Left renal cortex interstitium (tissue), 4 donors: ENCODE measurements at regions not wholly inside any gene's neighbourhood (a gene's known extent, or its start where the extent isn't known, plus 50 kb on each side); places are given as distances from the start of the nearest gene placed in this dataset.
"Not testable (repeated sequence)": the region's sequence is repeated elsewhere in the genome, so short reads cannot be mapped to it uniquely, and the experiment has no call there.

ENCODE experiments used
- DNase-seq, 4 donors: peaks; one replicate each; pipeline ENCODE4 v3.0.0-alpha.2; 2013; ENCODE audit warnings: low read depth in 4 of 4, low spot score in 2 of 4, missing footprints in 1 of 4

- DNase-seq: no peak
These were observed 124.2 kb downstream of the C12orf75 start for GRCh38 chr12:105454688-105455087.

DNA sequence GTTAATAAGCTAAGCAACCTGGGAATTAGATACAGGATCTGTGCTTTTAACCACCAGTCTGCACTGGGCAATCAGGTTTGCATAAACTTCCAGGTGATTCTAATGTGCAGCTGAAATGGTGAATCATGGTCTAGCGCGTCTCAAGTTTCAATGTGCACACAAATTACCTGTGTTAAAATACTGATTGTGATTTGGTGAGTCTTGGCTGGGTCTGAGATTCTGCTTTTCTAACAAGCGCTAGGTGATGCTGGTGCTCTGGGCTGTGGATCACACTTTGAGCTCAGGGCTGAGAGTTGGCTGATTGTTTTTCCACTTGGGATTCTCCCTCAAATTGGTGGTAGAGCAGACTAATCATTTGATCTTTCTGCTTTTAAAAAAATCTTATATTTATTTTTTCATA lies 124.8 kb downstream of the C12orf75 start:
- DNase-seq: no peak

GRCh38 chr12:105457026-105457425 lies 126.5 kb downstream of the C12orf75 start:
- DNase-seq: no peak

GRCh38 chr12:105459760-105460330 lies 129.4 kb downstream of the C12orf75 start:
- no peak for DNase-seq

DNA sequence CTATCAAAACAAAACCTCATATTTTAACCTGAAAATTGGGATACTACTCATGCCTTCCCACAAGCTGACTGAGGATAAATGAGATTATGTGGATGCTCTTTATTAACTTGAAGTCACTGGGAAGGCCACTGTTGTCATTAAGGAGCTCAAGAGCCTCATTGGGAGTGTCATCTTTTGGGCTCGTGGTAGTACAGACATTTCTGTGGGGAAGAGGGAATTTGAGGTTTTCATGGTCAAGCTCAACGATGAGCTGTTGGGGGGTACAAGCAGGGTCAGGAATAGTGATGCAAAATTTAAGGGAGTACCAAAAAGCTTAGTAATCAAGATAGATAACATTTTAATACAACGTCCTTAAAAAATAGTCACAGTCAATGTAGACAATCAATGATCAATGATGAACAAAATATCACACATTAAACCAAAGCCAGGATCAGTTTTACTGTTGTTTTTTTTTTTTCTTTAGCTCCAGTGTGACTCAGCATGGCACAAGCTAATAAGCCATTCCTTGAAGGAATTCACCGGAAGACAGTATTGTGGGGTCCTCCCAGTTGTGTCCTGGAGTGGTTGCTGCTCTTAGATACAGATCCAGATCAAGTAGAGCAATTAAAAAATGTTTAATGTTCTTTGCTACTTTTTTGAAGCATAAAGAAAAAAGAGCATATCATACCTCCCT lies 130.9 kb downstream of the C12orf75 start:
- DNase-seq: no peak

DNA sequence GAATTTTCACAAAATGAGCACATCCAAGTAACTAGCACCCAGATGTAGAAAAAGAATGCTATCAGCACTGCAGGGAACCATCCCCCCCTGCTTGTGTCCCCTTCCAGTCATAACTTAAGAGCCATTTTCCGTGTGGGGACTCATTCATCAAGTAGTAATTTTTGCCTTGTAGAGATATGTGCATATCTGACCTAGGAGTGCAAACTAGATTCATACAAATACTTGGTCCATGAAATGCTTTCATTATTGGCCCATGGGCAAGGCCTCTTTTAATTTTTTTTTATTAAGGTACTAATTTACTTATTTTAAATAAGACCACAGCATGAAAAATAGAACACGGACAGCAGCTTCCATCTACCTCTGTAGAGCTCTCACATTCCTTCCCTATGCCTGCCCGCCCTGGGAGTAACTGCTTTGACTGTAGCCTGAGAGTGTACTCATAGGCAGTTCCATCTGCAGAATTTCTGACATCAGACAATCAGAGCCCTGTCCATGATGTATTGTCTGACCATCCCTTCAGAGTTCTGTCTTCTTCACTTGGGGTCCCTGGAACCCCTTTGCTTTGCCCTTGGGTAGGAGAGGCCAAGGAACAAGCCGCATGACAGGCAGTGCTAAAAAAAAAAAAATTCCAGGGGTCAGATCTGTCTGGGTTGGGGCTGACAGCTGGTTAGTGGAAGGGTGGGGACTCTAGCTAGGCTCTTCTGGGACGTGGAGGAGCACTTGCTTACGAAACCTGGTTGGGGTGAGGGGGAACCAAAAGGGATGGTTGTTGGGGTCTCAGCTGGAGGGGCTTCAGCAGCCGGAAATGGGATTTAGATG lies 131.7 kb downstream of the C12orf75 start:
- DNase-seq: no peak

DNA sequence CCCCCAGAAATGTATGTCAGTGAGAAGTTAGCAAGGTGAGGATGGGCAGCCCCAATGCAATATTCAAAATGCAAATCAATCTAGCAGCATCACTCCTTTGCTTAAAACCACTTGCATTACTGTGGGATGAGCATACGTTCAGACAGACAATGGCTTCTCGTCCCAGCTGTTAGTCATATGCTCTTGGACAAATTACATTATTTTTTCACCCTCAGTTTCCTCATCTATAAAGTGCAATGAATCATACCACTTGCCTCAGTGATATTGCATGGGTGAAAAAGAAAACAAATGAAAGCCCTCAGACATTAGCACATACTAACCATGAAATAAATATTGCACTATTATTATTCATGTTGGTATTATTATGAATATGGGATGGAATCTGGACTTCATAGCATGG lies 132.3 kb downstream of the C12orf75 start:
- no peak for DNase-seq

GRCh38 chr12:105464406-105464805 lies 133.9 kb downstream of the C12orf75 start:
- no peak for DNase-seq

DNA sequence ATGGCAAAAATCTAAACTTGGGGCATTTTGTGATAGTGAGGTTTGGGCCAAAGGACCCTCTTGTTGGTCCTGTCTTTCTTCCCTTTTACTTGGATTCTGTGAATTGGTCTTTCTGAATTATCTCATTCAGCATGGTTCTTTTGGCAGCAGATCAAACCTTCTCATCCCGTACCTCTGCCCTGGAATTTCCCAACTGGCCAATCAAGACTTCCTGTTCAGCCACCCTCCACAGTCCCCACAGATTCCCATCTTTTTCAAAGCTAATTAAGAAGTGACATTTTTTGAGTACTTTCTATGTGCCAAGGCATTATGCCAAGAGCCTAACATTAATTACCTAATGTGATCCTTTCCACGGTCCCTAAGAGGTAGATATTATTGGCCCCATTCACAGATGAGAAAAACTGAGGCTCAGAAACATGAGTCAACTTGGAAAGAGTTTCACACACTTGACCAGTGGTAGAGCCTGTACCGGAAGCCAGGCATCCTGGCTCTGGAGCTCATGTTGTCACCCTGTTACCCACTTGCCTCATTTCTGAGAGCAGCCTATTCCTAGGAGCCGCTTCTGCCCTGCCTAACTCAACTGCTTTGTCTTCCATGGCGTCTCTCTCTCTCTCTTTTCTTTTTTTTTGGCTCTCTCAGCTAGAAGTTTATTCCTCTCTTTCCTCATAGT lies 135.9 kb downstream of the C12orf75 start:
- no peak for DNase-seq

DNA sequence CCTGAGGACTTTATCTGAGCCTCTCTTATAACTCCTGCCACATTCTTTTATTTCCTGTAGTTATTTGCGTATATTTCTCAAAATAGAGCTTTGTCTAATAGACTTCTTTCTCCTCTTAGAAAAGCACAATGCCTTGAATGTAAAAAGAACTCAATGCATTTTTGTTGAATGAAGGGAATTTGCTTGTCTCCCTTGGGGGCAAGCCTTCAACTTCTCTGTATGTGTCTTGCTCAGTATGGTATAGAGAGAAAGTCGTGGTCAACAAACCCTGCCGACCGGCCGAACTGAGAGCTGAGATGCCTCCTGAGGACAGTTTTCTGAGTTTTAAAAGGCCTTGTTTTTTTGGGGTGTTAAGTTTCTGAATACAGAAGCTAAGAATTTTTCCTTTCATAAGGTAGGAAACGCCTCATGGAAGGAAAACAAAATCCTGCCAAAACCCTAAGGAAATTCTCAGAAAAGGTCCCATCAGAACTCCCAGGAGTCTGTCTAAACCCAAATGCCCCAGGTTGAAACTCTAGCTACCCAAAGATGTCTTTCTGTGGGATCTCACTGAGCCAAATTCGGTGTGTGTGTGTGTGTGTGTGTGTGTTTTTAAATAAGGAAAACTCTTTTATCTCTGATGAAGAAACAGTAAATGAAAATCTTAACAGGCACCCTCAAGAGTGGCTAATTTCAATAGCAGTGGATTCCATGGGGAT lies 136.6 kb downstream of the C12orf75 start:
- no peak for DNase-seq

DNA sequence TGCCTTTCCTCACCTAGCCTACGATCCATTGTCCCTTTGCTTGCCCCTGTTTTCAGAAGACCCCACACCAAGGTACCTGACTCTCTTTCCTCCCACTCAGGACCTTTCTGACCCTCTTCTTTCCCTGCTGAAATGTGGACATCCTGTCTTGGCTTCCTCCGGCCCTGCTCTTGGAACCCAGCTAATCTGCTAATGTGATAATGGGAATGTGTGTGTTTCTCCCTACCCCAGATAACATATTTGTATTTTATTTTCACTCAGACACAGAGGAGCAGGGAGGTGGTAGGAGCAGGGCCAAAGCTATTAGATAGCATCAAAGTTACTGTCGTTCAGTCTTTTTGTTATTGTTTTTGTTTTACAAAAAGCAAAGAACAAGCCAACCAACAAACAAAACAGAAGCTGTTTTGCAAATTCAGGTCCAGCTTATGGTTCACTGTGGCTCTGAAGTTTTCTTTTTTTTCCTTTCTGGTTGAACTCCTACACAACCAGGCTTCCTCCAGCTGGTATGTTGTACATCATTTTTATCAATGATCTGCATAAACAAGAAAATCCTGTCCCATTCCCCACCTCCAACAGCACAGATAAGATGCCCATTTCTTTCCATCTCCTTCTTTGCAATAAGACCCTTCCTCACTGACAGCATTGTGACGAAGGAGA lies 137.3 kb downstream of the C12orf75 start:
- DNase-seq: no peak

- DNase-seq: no peak
These were observed 138.0 kb downstream of the C12orf75 start for GRCh38 chr12:105468464-105468863.

DNA sequence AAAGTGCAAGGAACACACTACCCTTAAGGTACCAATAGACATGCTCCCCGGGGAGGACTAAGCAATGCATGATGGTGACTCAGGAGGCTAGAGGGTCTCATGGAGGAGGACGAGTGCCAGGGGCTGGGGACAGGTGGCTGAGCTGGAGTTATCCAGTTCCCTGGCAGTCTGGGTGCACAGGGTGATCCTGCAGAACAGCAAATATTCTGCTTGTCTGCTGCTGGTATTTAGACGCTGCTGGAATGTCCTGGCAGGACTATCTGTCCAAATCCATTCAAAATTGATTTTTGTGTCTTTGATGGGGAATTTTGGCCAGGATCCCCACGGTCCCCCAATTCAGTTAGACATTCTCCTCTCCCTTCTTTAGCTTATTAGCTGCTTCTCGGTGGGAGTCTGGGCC lies 138.7 kb downstream of the C12orf75 start:
- DNase-seq: no peak

GRCh38 chr12:105469701-105470100 lies 139.2 kb downstream of the C12orf75 start:
- no peak for DNase-seq

DNA sequence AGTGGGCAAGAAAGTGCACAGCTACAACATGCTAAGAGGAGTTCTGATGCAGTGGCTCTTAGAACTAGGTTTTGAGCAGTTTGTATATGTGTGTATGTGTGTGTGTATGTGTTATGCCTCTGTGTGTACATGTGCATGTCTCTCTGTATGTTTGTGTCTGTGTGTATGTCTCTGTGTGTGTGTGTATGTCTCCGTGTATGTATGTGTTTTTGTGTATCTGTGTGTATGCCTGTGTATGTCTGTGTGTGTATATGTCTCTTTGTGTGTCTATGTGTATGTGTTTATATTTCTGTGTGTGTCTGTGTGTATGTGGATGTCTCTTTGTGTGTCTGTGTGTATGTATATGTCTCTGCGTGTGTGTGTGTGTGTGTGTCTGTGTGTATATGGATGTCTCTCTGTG lies 139.6 kb downstream of the C12orf75 start:
- DNase-seq: no peak

GRCh38 chr12:105470601-105471000 lies 140.1 kb downstream of the C12orf75 start:
- no peak for DNase-seq

GRCh38 chr12:105474672-105475071 lies 144.2 kb downstream of the C12orf75 start:
- DNase-seq: no peak

DNA sequence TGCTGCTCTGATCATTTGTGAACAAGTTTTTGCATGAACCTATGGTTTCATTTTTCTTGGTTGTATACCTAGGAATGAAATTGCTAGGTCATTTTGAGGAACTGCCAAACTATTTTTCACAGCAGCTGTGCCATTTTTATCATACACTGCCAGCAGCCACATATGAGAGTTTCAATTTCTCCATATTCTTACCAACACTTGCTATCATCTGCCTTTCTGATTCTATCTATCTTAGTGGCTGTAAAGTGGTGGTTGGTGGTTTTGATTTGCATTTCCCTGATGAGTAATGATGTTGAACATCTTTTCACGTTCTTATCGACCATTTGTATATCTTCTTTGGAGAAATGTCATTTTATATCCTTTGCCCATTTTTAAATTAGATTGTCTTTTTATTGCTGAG lies 146.1 kb downstream of the C12orf75 start:
- no peak for DNase-seq

DNA sequence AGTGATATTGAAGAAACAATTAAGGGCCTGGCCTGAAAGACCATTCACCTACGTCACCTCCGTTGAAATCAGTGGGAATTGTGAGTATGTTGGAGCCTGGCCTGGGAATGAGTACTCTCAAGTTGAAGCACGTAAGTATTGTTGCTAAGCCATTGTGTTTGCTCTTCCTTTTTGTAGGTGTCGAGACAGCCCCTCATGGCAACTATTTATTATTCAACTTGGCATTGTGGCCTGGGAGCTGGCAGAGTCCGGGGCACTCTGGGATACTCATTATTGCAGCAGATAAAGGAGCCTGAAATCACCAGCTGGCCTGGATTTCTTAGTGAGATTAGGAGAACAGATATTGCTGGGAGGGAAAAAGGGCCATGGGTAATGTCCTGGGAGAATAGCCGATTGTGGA lies 147.4 kb downstream of the C12orf75 start:
- no peak for DNase-seq

GRCh38 chr12:105478788-105479187 lies 148.3 kb downstream of the C12orf75 start:
- not testable (repeated sequence) for DNase-seq
